ENCODE measurements at regions not wholly inside any gene's neighbourhood (a gene's known extent, or its start where the extent isn't known, plus 50 kb on each side); places are given as distances from the start of the nearest gene placed in this dataset.

GRCh38 chr5:27489701-27490100 is 451.3 kb upstream of the CDH9 start:
- no peak overlapping the region for H3K9ac ChIP-seq (replicated peaks; ENCODE audit: extremely low read depth, insufficient read depth, low read length)
- dilution Hi-C loops (cut with MboI; ENCODE audit: extremely low pct_ligation_motif_present, low sequenced_read_pairs), result no loop called here
- H3K9me3 ChIP-seq (replicated peaks; ENCODE audit: control insufficient read depth, insufficient read depth, low read length), result peaks cover 2% of the 10 kb centered on the region
- H2AFZ ChIP-seq (ENCODE audit: low read depth, low read length), result no peak overlapping the region
- intact Hi-C loops (cut with micrococcal nuclease), result no loop called here
- no peak overlapping the region for H3K4me2 ChIP-seq (ENCODE audit: insufficient read depth, low read length)
- H3K9me1 ChIP-seq (replicated peaks; ENCODE audit: control insufficient read depth, extremely low read depth, insufficient read depth, low read length), result no peaks in the 10 kb centered on the region
- no peaks in the 10 kb centered on the region for H3K4me1 ChIP-seq (ENCODE audit: control insufficient read depth, extremely low read depth, insufficient read depth, low read length)
- CTCF ChIA-PET, result no interaction called here
- H3K4me3 ChIP-seq (replicated peaks in 1 of 3; ENCODE audit: insufficient read depth in 1 of 3, low read depth in 1 of 3, low read length in 3 of 3), result no peak overlapping the region
- no peaks in the 10 kb centered on the region for H3K79me2 ChIP-seq (ENCODE audit: control insufficient read depth, insufficient read depth, low read length)
- POLR2A ChIA-PET, result no interaction called here
- no TSS peak for BruUV-seq (replicated peaks)
- H4K20me1 ChIP-seq (replicated peaks; ENCODE audit: control insufficient read depth, extremely low read depth, insufficient read depth, low read length), result no peaks in the 10 kb centered on the region
- H3K27me3 ChIP-seq (ENCODE audit: control insufficient read depth in 2 of 2, insufficient read depth in 2 of 2, low read length in 2 of 2), result no peaks in the 10 kb centered on the region
- no peak overlapping the region for H3K27ac ChIP-seq (ENCODE audit: insufficient read depth, low read depth, low read length)
- no peak for DNase-seq (ENCODE audit: low read depth, low spot score)
- no peak for FAIRE-seq
- no peak for TF ChIP-seq EZH2 (IDR thresholded peaks at IDR 0.05; ENCODE audit: borderline replicate concordance, low read depth, low read length, severe bottlenecking)
- TF ChIP-seq MYC (IDR thresholded peaks at IDR 0.05; ENCODE audit: low read depth, low read length), result no peak
- no peak for TF ChIP-seq POLR2AphosphoS5 (IDR thresholded peaks at IDR 0.05; ENCODE audit: insufficient read depth, low read depth, low read length)
- TF ChIP-seq GATA2 (IDR thresholded peaks at IDR 0.05; ENCODE audit: insufficient read depth, insufficient read length, low read depth, low read length), result no peak
- TF ChIP-seq FOS (IDR thresholded peaks at IDR 0.05; ENCODE audit: borderline replicate concordance, insufficient read depth, low read length), result no peak
- TF ChIP-seq, protein P1, sequence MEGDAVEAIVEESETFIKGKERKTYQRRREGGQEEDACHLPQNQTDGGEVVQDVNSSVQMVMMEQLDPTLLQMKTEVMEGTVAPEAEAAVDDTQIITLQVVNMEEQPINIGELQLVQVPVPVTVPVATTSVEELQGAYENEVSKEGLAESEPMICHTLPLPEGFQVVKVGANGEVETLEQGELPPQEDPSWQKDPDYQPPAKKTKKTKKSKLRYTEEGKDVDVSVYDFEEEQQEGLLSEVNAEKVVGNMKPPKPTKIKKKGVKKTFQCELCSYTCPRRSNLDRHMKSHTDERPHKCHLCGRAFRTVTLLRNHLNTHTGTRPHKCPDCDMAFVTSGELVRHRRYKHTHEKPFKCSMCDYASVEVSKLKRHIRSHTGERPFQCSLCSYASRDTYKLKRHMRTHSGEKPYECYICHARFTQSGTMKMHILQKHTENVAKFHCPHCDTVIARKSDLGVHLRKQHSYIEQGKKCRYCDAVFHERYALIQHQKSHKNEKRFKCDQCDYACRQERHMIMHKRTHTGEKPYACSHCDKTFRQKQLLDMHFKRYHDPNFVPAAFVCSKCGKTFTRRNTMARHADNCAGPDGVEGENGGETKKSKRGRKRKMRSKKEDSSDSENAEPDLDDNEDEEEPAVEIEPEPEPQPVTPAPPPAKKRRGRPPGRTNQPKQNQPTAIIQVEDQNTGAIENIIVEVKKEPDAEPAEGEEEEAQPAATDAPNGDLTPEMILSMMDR (IDR thresholded peaks at IDR 0.05; ENCODE audit: extremely low read depth in 1 of 2, insufficient read depth in 1 of 2, low read depth in 1 of 2, low read length in 2 of 2), result no peak
- no peaks in the 10 kb centered on the region for H3K36me3 ChIP-seq (ENCODE audit: control insufficient read depth in 2 of 2, extremely low read depth in 1 of 2, insufficient read depth in 2 of 2, low read length in 2 of 2)

DNA sequence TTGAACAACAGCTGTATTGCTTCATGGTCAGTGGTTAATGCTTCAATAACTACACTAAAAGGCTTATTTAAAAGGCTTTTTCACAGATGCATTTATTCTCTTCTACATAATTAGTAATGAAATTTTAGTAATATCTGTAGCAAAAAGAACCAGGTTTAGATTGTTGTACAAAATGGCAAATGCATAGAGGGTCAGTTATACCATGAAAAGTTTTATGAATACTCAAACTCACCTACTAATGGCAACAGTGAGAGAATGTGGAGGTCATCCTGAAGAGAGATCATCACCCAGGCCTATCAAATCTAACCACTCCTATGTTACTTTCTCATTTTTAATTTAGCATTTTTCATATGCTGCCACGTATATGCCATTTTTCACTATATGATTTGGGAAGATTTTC is 444.3 kb upstream of the CDH9 start:
- Histone ChIP-seq H3K36me3 (ENCODE audit: control insufficient read depth in 2 of 2, extremely low read depth in 1 of 2, insufficient read depth in 2 of 2, low read length in 2 of 2) (no peaks in the 10 kb centered on the region), H3K4me3 (replicated peaks in 1 of 3; ENCODE audit: insufficient read depth in 1 of 3, low read depth in 1 of 3, low read length in 3 of 3) (no peak overlapping the region), H3K4me1 (ENCODE audit: control insufficient read depth, extremely low read depth, insufficient read depth, low read length) (no peaks in the 10 kb centered on the region), H3K9me3 (replicated peaks; ENCODE audit: control insufficient read depth, insufficient read depth, low read length) (peaks cover 2% of the 10 kb centered on the region), H2AFZ (ENCODE audit: low read depth, low read length) (no peak overlapping the region), H4K20me1 (replicated peaks; ENCODE audit: control insufficient read depth, extremely low read depth, insufficient read depth, low read length) (no peaks in the 10 kb centered on the region), H3K9me1 (replicated peaks; ENCODE audit: control insufficient read depth, extremely low read depth, insufficient read depth, low read length) (no peaks in the 10 kb centered on the region), H3K27me3 (ENCODE audit: control insufficient read depth in 2 of 2, insufficient read depth in 2 of 2, low read length in 2 of 2) (no peaks in the 10 kb centered on the region), H3K27ac (ENCODE audit: insufficient read depth, low read depth, low read length) (no peak overlapping the region), H3K4me2 (ENCODE audit: insufficient read depth, low read length) (no peak overlapping the region), H3K79me2 (ENCODE audit: control insufficient read depth, insufficient read depth, low read length) (no peaks in the 10 kb centered on the region), H3K9ac (replicated peaks; ENCODE audit: extremely low read depth, insufficient read depth, low read length) (no peak overlapping the region)
- FAIRE-seq (no peak), DNase-seq (ENCODE audit: low read depth, low spot score) (no peak)
- no TSS peak for BruUV-seq (replicated peaks)
- intact Hi-C loops (cut with micrococcal nuclease), result no loop called here
- CTCF ChIA-PET, result no interaction called here
- dilution Hi-C loops (cut with MboI; ENCODE audit: extremely low pct_ligation_motif_present, low sequenced_read_pairs), result no loop called here
- POLR2A ChIA-PET, result no interaction called here
- TF ChIP-seq MYC (IDR thresholded peaks at IDR 0.05; ENCODE audit: low read depth, low read length) (no peak), POLR2A (IDR thresholded peaks at IDR 0.05; ENCODE audit: low read depth, low read length) (no peak), GATA2 (IDR thresholded peaks at IDR 0.05; ENCODE audit: insufficient read depth, insufficient read length, low read depth, low read length) (no peak), MAX (IDR thresholded peaks at IDR 0.05; ENCODE audit: insufficient read depth, insufficient read length) (no peak), FOS (IDR thresholded peaks at IDR 0.05; ENCODE audit: borderline replicate concordance, insufficient read depth, low read length) (no peak), EZH2 (IDR thresholded peaks at IDR 0.05; ENCODE audit: borderline replicate concordance, low read depth, low read length, severe bottlenecking) (no peak), JUN (IDR thresholded peaks at IDR 0.05; ENCODE audit: borderline replicate concordance, insufficient read depth, insufficient read length, low read depth) (no peak), POLR2AphosphoS5 (IDR thresholded peaks at IDR 0.05; ENCODE audit: insufficient read depth, low read depth, low read length) (no peak)
- TF ChIP-seq, protein P1 (IDR thresholded peaks at IDR 0.05; ENCODE audit: extremely low read depth in 1 of 2, insufficient read depth in 1 of 2, low read depth in 1 of 2, low read length in 2 of 2), result no peak

All from endothelial cell of umbilical vein (primary cell).